ENCODE measurements at regions not wholly inside any gene's neighbourhood (a gene's known extent, or its start where the extent isn't known, plus 50 kb on each side); places are given as distances from the start of the nearest gene placed in this dataset.

GRCh38 chr7:18239212-18239611 is 211.6 kb upstream of the PRPS1L1 start:
- FAIRE-seq (no peak), DNase-seq (ENCODE audit: low read depth) (no peak)
- Histone ChIP-seq H2AFZ (ENCODE audit: low read depth, low read length) (no peak overlapping the region), H3K27ac (ENCODE audit: low read depth, low read length) (no peak overlapping the region), H3K27me3 (ENCODE audit: insufficient read depth, low read length) (no peaks in the 10 kb centered on the region), H3K9ac (ENCODE audit: low read length) (no peak overlapping the region), H3K79me2 (ENCODE audit: insufficient read depth, low read length) (no peaks in the 10 kb centered on the region), H3K4me3 (ENCODE audit: insufficient read depth, low read depth, low read length) (no peak overlapping the region), H3K4me2 (ENCODE audit: low read length) (no peak overlapping the region), H3K4me1 (ENCODE audit: insufficient read depth, low read length) (no peaks in the 10 kb centered on the region), H3K36me3 (ENCODE audit: insufficient read depth, low read length) (no peaks in the 10 kb centered on the region), H3K9me3 (ENCODE audit: insufficient read depth, low read depth, low read length) (no peaks in the 10 kb centered on the region), H4K20me1 (ENCODE audit: insufficient read depth, low read length) (no peaks in the 10 kb centered on the region)
- H3K27me3 Mint-ChIP-seq (ENCODE audit: low read depth, unreplicated experiment): no peaks in the 10 kb centered on the region
- H3K27ac Mint-ChIP-seq (ENCODE audit: unreplicated experiment): no peak overlapping the region
- no peaks in the 10 kb centered on the region for H3K9me3 Mint-ChIP-seq (ENCODE audit: unreplicated experiment)
- no peaks in the 10 kb centered on the region for H3K36me3 Mint-ChIP-seq (ENCODE audit: low read depth, unreplicated experiment)
- no peak for TF ChIP-seq EZH2 (IDR thresholded peaks at IDR 0.05; ENCODE audit: insufficient read depth, low read length)
- no peak for TF ChIP-seq CTCF (IDR thresholded peaks at IDR 0.05; ENCODE audit: insufficient read depth, low read depth, low read length)
- no peaks in the 10 kb centered on the region for H3K4me1 Mint-ChIP-seq (ENCODE audit: low read depth, unreplicated experiment)
- no peak overlapping the region for H3K4me3 Mint-ChIP-seq (ENCODE audit: unreplicated experiment)

GRCh38 chr7:18241543-18242231 is 214.0 kb upstream of the PRPS1L1 start:
- Mint-ChIP-seq H3K4me3 (ENCODE audit: unreplicated experiment) (no peak overlapping the region), H3K4me1 (ENCODE audit: low read depth, unreplicated experiment) (no peaks in the 10 kb centered on the region), H3K27ac (ENCODE audit: unreplicated experiment) (no peak overlapping the region), H3K36me3 (ENCODE audit: low read depth, unreplicated experiment) (no peaks in the 10 kb centered on the region), H3K9me3 (ENCODE audit: unreplicated experiment) (no peaks in the 10 kb centered on the region), H3K27me3 (ENCODE audit: low read depth, unreplicated experiment) (no peaks in the 10 kb centered on the region)
- Histone ChIP-seq H3K4me3 (ENCODE audit: insufficient read depth, low read depth, low read length) (no peak overlapping the region), H3K9ac (ENCODE audit: low read length) (no peak overlapping the region), H3K4me2 (ENCODE audit: low read length) (no peak overlapping the region), H2AFZ (ENCODE audit: low read depth, low read length) (no peak overlapping the region), H3K36me3 (ENCODE audit: insufficient read depth, low read length) (no peaks in the 10 kb centered on the region), H3K79me2 (ENCODE audit: insufficient read depth, low read length) (no peaks in the 10 kb centered on the region), H3K9me3 (ENCODE audit: insufficient read depth, low read depth, low read length) (peaks cover 2% of the 10 kb centered on the region), H4K20me1 (ENCODE audit: insufficient read depth, low read length) (no peaks in the 10 kb centered on the region), H3K27ac (ENCODE audit: low read depth, low read length) (no peak overlapping the region), H3K4me1 (ENCODE audit: insufficient read depth, low read length) (no peaks in the 10 kb centered on the region), H3K27me3 (ENCODE audit: insufficient read depth, low read length) (no peaks in the 10 kb centered on the region)
- DNase-seq (ENCODE audit: low read depth) (no peak), FAIRE-seq (no peak)
- no peak for TF ChIP-seq EZH2 (IDR thresholded peaks at IDR 0.05; ENCODE audit: insufficient read depth, low read length)
- TF ChIP-seq CTCF (IDR thresholded peaks at IDR 0.05; ENCODE audit: insufficient read depth, low read depth, low read length): no peak

- DNase-seq (ENCODE audit: low read depth) (no peak), FAIRE-seq (no peak)
- Mint-ChIP-seq H3K4me1 (ENCODE audit: low read depth, unreplicated experiment) (no peaks in the 10 kb centered on the region), H3K4me3 (ENCODE audit: unreplicated experiment) (no peak overlapping the region), H3K27ac (ENCODE audit: unreplicated experiment) (no peak overlapping the region), H3K9me3 (ENCODE audit: unreplicated experiment) (peaks cover 8% of the 10 kb centered on the region), H3K36me3 (ENCODE audit: low read depth, unreplicated experiment) (no peaks in the 10 kb centered on the region), H3K27me3 (ENCODE audit: low read depth, unreplicated experiment) (no peaks in the 10 kb centered on the region)
- Histone ChIP-seq H3K27me3 (ENCODE audit: insufficient read depth, low read length) (no peaks in the 10 kb centered on the region), H4K20me1 (ENCODE audit: insufficient read depth, low read length) (no peaks in the 10 kb centered on the region), H3K9me3 (ENCODE audit: insufficient read depth, low read depth, low read length) (peaks cover 5% of the 10 kb centered on the region), H3K79me2 (ENCODE audit: insufficient read depth, low read length) (no peaks in the 10 kb centered on the region), H3K4me1 (ENCODE audit: insufficient read depth, low read length) (no peaks in the 10 kb centered on the region), H3K36me3 (ENCODE audit: insufficient read depth, low read length) (no peaks in the 10 kb centered on the region), H3K4me3 (ENCODE audit: insufficient read depth, low read depth, low read length) (no peak overlapping the region), H3K27ac (ENCODE audit: low read depth, low read length) (no peak overlapping the region), H2AFZ (ENCODE audit: low read depth, low read length) (no peak overlapping the region), H3K9ac (ENCODE audit: low read length) (no peak overlapping the region), H3K4me2 (ENCODE audit: low read length) (no peak overlapping the region)
- no peak for TF ChIP-seq EZH2 (IDR thresholded peaks at IDR 0.05; ENCODE audit: insufficient read depth, low read length)
- TF ChIP-seq CTCF (IDR thresholded peaks at IDR 0.05; ENCODE audit: insufficient read depth, low read depth, low read length): no peak
Measured at GRCh38 chr7:18243731-18244130, 216.1 kb upstream of the PRPS1L1 start.

Measured in astrocyte (in vitro differentiated cells and primary cell).